Liver (tissue), 8 donors: ENCODE measurements at regions not wholly inside any gene's neighbourhood (a gene's known extent, or its start where the extent isn't known, plus 50 kb on each side); places are given as distances from the start of the nearest gene placed in this dataset.

Experiments used
- DNase-seq: peaks from one replicate; pipeline ENCODE4 v3.0.0-alpha.2; 2017; ENCODE audit warnings: low spot score
- H3K27ac ChIP-seq, 2 donors: one replicate each; pipeline ENCODE4 v1.7.0; 2013; ENCODE audit warnings: inconsistent platforms in 2 of 2, low read length in 2 of 2, control low read depth in 1 of 2, low read depth in 1 of 2, mild to moderate bottlenecking in 1 of 2
- H3K27me3 ChIP-seq, 4 donors: one replicate each; pipeline versions ENCODE4 v1.6.1 to v1.7.0; 2013; ENCODE audit warnings: low read length in 3 of 4, inconsistent platforms in 1 of 4, mild to moderate bottlenecking in 1 of 4, moderate library complexity in 1 of 4; ENCODE audit not compliant: control insufficient read depth in 4 of 4, insufficient read depth in 4 of 4
- H3K36me3 ChIP-seq, 4 donors: one replicate each; pipeline versions ENCODE4 v1.6.1 to v1.7.0; 2013; ENCODE audit warnings: low read length in 3 of 4, mild to moderate bottlenecking in 3 of 4, low read depth in 1 of 4, moderate library complexity in 1 of 4; ENCODE audit not compliant: control insufficient read depth in 4 of 4, insufficient read depth in 3 of 4
- H3K4me1 ChIP-seq, 4 donors: one replicate each; pipeline versions ENCODE4 v1.6.1 to v1.7.0; 2013; ENCODE audit warnings: low read length in 3 of 4, mild to moderate bottlenecking in 3 of 4, moderate library complexity in 1 of 4; ENCODE audit not compliant: control insufficient read depth in 4 of 4, insufficient read depth in 4 of 4
- H3K4me3 ChIP-seq, 3 donors: one replicate each; pipeline versions ENCODE4 v1.6.1 to v1.7.0; 2013; ENCODE audit warnings: low read length in 3 of 3, control low read depth in 1 of 3, low read depth in 1 of 3, mild to moderate bottlenecking in 1 of 3
- H3K9ac ChIP-seq, 2 donors: one replicate each; pipeline ENCODE4 v1.7.0; 2013; ENCODE audit warnings: low read length in 2 of 2, mild to moderate bottlenecking in 2 of 2, moderate library complexity in 2 of 2, control low read depth in 1 of 2, low read depth in 1 of 2
- H3K9me3 ChIP-seq, 4 donors: one replicate each; pipeline versions ENCODE4 v1.6.1 to v1.7.0; 2013; ENCODE audit warnings: low read length in 3 of 4; ENCODE audit not compliant: control insufficient read depth in 4 of 4
- ATF3 ChIP-seq: IDR thresholded peaks from 2 replicates; pipeline ENCODE4 v1.6.1; 2016; ENCODE audit warnings: antibody characterized with exemption
- CTCF ChIP-seq: fragments of 150-350 bp; IDR thresholded peaks from 2 replicates; pipeline ENCODE4 v1.5.1; 2017; ENCODE audit warnings: improper control_type of control experiment, low read depth, low read length; ENCODE audit not compliant: missing input control
- EGR1 ChIP-seq, 2 donors: IDR thresholded peaks; 2 replicates each; pipeline ENCODE4 v1.6.1; 2016 to 2018; ENCODE audit warnings: antibody characterized with exemption in 2 of 2, low read depth in 2 of 2
- FOXA1 ChIP-seq: IDR thresholded peaks from 2 replicates; pipeline ENCODE4 v1.6.1; 2016; ENCODE audit warnings: antibody characterized with exemption
- HNF4A ChIP-seq, 2 donors: conservative IDR thresholded peaks; 2 replicates each; pipeline ENCODE4 v1.6.1; 2016; ENCODE audit warnings: antibody characterized with exemption in 2 of 2, mild to moderate bottlenecking in 2 of 2
- HNF4G ChIP-seq: IDR thresholded peaks from 2 replicates; pipeline ENCODE4 v1.6.1; 2016; ENCODE audit warnings: antibody characterized with exemption
- JUND ChIP-seq, 2 donors: IDR thresholded peaks; 2 replicates each; pipeline ENCODE4 v1.6.1; 2016; ENCODE audit warnings: antibody characterized with exemption in 2 of 2
- MAX ChIP-seq: IDR thresholded peaks from 2 replicates; pipeline ENCODE4 v1.6.1; 2016; ENCODE audit warnings: antibody characterized with exemption
- NR2F2 ChIP-seq: IDR thresholded peaks from 2 replicates; pipeline ENCODE4 v1.6.1; 2016; ENCODE audit warnings: antibody characterized with exemption
- RAD21 ChIP-seq, 2 donors: IDR thresholded peaks; 2 replicates each; pipeline ENCODE4 v1.6.1; 2016; ENCODE audit warnings: antibody characterized with exemption in 2 of 2, mild to moderate bottlenecking in 2 of 2
- SP1 ChIP-seq: IDR thresholded peaks from 2 replicates; pipeline ENCODE4 v1.6.1; 2018; ENCODE audit warnings: antibody characterized with exemption, mild to moderate bottlenecking
- TAF1 ChIP-seq: conservative IDR thresholded peaks from 2 replicates; pipeline ENCODE4 v1.6.1; 2016; ENCODE audit warnings: antibody characterized with exemption, mild to moderate bottlenecking
- YY1 ChIP-seq: IDR thresholded peaks from 2 replicates; pipeline ENCODE4 v1.6.1; 2016; ENCODE audit warnings: antibody characterized with exemption, mild to moderate bottlenecking
- WGBS: extraction: QIAGEN DNeasy Blood & Tissue Kit; methylation state at CpG from one replicate; pipeline ENCODE4 v1.1.7; 2013; 5-methylcytosine and 5-hydroxymethylcytosine counted together
- TF ChIP-seq, protein P1 (sequence below): IDR thresholded peaks from 2 replicates; pipeline ENCODE4 v1.6.1; 2016; ENCODE audit warnings: antibody characterized with exemption, mild to moderate bottlenecking
- TF ChIP-seq, protein P2 (sequence below): IDR thresholded peaks from 2 replicates; pipeline ENCODE4 v1.6.1; 2016; ENCODE audit warnings: antibody characterized with exemption
- donor health status: healthy.
- donor health status: healthy.
- donor health status: healthy.
- donor health status: healthy.
- donor health status: healthy.

DNA sequence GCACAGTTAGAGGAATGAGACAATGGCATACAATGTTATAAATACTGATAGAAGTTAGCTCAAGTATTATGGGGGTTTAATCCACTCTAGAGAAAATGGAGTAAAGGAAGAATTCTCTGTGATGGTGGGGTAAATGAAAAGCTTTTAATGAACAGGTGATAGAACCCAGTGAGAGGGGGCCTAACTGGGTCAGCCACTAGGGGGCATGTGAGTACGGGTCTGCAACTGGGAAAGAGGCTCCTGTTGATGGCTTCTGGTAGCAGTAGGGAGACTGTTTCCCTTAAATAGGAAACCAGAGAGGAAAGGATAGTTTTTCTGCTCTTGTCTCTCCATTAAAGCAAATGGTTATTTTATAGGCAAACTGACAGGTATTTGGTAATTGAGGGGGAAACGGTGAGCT is 132.8 kb upstream of the GPR101 start:
- no peaks in the 10 kb centered on the region for H3K9me3 ChIP-seq
- H3K27ac ChIP-seq = no peak overlapping the region
- WGBS = 37% methylated on average over 2 of the region's 2 CpGs
- peak; percentile 77 to 80 for TF ChIP-seq RAD21 (IDR thresholded peaks at IDR 0.05)
- TF ChIP-seq EGR1 (IDR thresholded peaks at IDR 0.05; ENCODE audit: low read depth in 2 of 2) = no peak
- no peak for TF ChIP-seq HNF4A (conservative IDR thresholded peaks at IDR 0.05)
- TF ChIP-seq, protein P1, sequence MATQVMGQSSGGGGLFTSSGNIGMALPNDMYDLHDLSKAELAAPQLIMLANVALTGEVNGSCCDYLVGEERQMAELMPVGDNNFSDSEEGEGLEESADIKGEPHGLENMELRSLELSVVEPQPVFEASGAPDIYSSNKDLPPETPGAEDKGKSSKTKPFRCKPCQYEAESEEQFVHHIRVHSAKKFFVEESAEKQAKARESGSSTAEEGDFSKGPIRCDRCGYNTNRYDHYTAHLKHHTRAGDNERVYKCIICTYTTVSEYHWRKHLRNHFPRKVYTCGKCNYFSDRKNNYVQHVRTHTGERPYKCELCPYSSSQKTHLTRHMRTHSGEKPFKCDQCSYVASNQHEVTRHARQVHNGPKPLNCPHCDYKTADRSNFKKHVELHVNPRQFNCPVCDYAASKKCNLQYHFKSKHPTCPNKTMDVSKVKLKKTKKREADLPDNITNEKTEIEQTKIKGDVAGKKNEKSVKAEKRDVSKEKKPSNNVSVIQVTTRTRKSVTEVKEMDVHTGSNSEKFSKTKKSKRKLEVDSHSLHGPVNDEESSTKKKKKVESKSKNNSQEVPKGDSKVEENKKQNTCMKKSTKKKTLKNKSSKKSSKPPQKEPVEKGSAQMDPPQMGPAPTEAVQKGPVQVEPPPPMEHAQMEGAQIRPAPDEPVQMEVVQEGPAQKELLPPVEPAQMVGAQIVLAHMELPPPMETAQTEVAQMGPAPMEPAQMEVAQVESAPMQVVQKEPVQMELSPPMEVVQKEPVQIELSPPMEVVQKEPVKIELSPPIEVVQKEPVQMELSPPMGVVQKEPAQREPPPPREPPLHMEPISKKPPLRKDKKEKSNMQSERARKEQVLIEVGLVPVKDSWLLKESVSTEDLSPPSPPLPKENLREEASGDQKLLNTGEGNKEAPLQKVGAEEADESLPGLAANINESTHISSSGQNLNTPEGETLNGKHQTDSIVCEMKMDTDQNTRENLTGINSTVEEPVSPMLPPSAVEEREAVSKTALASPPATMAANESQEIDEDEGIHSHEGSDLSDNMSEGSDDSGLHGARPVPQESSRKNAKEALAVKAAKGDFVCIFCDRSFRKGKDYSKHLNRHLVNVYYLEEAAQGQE = no peak
- TF ChIP-seq SP1 = no peak
- no peak for TF ChIP-seq JUND (IDR thresholded peaks at IDR 0.05)
- peak; percentile 57 for TF ChIP-seq CTCF
- TF ChIP-seq ATF3 = no peak
- no peak for TF ChIP-seq YY1
- TF ChIP-seq NR2F2 = no peak
- TF ChIP-seq MAX = no peak
- no peak for TF ChIP-seq HNF4G
- TF ChIP-seq TAF1 = no peak
- TF ChIP-seq FOXA1 = no peak
- H3K27me3 ChIP-seq = no peaks in the 10 kb centered on the region
- H3K4me1 ChIP-seq = no peaks in the 10 kb centered on the region
- no peak overlapping the region for H3K9ac ChIP-seq
- H3K36me3 ChIP-seq = no peaks in the 10 kb centered on the region
- H3K4me3 ChIP-seq = no peak overlapping the region
- no peak for DNase-seq

DNA sequence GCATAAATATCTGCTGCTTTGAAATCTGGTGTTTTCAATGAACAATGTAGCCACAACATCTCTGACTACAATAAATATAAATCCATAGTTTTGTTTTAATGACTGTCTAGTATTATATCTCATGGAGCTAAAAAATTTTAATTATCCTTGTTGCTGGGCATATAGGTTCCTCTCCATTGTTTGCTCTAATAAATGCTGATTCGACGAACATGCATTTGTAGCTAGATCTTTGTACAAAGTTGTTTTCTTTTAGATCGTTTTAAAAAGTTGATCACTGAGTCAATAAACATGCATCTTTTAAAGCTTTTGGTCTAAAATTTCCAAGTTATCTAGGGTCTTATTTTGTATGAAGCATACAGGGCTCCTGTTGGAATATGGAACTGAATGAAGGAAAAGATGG is 130.5 kb upstream of the GPR101 start:
- Histone ChIP-seq H3K36me3 (no peaks in the 10 kb centered on the region), H3K27ac (no peak overlapping the region), H3K4me3 (no peak overlapping the region), H3K27me3 (no peaks in the 10 kb centered on the region), H3K9ac (no peak overlapping the region), H3K9me3 (no peaks in the 10 kb centered on the region), H3K4me1 (no peaks in the 10 kb centered on the region)
- WGBS = 53% methylated on average over 3 of the region's 3 CpGs
- DNase-seq = no peak
- TF ChIP-seq, protein P1 = no peak
- TF ChIP-seq CTCF (no peak), YY1 (no peak), EGR1 (IDR thresholded peaks at IDR 0.05; ENCODE audit: low read depth in 2 of 2) (no peak), HNF4G (no peak)
- TF ChIP-seq, protein P2, sequence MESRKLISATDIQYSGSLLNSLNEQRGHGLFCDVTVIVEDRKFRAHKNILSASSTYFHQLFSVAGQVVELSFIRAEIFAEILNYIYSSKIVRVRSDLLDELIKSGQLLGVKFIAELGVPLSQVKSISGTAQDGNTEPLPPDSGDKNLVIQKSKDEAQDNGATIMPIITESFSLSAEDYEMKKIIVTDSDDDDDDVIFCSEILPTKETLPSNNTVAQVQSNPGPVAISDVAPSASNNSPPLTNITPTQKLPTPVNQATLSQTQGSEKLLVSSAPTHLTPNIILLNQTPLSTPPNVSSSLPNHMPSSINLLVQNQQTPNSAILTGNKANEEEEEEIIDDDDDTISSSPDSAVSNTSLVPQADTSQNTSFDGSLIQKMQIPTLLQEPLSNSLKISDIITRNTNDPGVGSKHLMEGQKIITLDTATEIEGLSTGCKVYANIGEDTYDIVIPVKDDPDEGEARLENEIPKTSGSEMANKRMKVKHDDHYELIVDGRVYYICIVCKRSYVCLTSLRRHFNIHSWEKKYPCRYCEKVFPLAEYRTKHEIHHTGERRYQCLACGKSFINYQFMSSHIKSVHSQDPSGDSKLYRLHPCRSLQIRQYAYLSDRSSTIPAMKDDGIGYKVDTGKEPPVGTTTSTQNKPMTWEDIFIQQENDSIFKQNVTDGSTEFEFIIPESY = no peak
